ENCODE measurements at regions not wholly inside any gene's neighbourhood (a gene's known extent, or its start where the extent isn't known, plus 50 kb on each side); places are given as distances from the start of the nearest gene placed in this dataset.
A peak's percentile ranks its signal among the peaks of the same experiment; 100 is the strongest.

DNA sequence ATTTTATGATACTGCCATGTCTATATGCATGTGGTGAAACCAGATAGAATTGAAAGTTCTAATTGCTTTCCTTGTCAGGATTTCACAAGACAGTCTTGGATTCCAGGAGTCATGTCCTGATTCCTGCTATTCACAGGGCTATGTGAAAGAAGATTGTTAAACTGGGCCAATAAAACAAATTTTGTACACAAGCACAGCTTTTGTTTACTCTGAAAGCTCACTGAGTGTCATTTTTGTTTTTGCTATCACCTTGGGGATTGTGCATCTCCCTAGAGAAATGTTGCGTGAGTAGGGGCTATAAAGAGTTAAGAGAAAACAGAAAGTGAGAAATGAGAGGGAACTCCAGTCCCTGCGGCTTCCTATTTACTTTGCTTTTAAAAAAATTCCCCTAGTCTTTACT is 627.5 kb downstream of the PKHD1 start:
- no peak for DNase-seq (ENCODE audit: low spot score, unreplicated experiment)
- H3K27me3 Mint-ChIP-seq = peaks cover 3% of the 10 kb centered on the region
- H3K36me3 Mint-ChIP-seq (ENCODE audit: insufficient read depth) = no peaks in the 10 kb centered on the region
- H3K9me3 Mint-ChIP-seq (ENCODE audit: low read depth) = no peaks in the 10 kb centered on the region
- H3K4me3 Mint-ChIP-seq (ENCODE audit: low read depth) = no peak overlapping the region
- TF ChIP-seq, protein P1, sequence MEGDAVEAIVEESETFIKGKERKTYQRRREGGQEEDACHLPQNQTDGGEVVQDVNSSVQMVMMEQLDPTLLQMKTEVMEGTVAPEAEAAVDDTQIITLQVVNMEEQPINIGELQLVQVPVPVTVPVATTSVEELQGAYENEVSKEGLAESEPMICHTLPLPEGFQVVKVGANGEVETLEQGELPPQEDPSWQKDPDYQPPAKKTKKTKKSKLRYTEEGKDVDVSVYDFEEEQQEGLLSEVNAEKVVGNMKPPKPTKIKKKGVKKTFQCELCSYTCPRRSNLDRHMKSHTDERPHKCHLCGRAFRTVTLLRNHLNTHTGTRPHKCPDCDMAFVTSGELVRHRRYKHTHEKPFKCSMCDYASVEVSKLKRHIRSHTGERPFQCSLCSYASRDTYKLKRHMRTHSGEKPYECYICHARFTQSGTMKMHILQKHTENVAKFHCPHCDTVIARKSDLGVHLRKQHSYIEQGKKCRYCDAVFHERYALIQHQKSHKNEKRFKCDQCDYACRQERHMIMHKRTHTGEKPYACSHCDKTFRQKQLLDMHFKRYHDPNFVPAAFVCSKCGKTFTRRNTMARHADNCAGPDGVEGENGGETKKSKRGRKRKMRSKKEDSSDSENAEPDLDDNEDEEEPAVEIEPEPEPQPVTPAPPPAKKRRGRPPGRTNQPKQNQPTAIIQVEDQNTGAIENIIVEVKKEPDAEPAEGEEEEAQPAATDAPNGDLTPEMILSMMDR (IDR thresholded peaks at IDR 0.05; ENCODE audit: unreplicated experiment) = no peak
- H3K4me1 Mint-ChIP-seq (ENCODE audit: low read depth) = peaks cover 2% of the 10 kb centered on the region
- no peak overlapping the region for H3K27ac Mint-ChIP-seq

DNA sequence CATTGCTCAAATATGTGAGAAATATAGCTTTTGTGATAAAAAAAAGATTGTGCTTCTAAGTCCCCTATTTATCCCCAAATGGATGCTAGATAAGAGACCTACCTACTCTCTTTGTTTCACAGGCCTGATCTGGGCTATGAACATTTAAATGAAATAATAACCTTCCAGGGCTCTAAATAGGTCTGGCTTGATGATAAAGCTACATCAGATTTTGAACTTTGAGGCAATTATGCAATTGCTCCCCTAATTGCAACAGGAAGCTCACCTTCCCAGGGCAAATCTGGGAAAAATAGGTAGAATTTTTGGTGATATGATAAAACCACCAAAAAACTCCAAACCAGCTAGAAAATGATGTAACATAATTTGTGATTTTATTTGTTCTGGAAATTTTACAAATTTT is 624.5 kb downstream of the PKHD1 start:
- Mint-ChIP-seq H3K4me1 (ENCODE audit: low read depth) (peaks cover 11% of the 10 kb centered on the region), H3K9me3 (ENCODE audit: low read depth) (no peaks in the 10 kb centered on the region), H3K27ac (no peak overlapping the region), H3K4me3 (ENCODE audit: low read depth) (no peak overlapping the region), H3K27me3 (peaks cover 3% of the 10 kb centered on the region), H3K36me3 (ENCODE audit: insufficient read depth) (no peaks in the 10 kb centered on the region)
- TF ChIP-seq, protein P1 (IDR thresholded peaks at IDR 0.05; ENCODE audit: unreplicated experiment) = no peak
- DNase-seq (ENCODE audit: low spot score, unreplicated experiment) = no peak

DNA sequence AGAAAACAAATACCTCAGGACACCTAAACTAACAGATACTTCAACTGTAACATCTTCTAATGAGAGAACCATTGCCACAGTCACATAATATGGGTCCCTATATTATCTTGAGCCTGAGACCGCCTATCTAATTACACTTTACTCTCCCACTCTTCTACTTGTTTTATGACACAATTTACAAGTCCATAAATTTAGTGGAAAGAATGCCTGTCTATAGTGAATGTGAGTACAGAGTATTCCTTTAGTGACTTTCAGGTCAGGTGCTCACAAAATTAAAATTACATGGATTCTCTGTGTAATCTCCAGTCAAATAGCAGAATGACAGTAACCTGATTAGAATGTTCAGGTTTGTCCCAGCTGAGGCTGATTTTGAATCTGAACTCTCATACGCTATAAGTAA is 624.1 kb downstream of the PKHD1 start:
- TF ChIP-seq, protein P1 (IDR thresholded peaks at IDR 0.05; ENCODE audit: unreplicated experiment) = no peak
- Mint-ChIP-seq H3K4me1 (ENCODE audit: low read depth) (peaks cover 13% of the 10 kb centered on the region), H3K9me3 (ENCODE audit: low read depth) (no peaks in the 10 kb centered on the region), H3K27ac (no peak overlapping the region), H3K4me3 (ENCODE audit: low read depth) (no peak overlapping the region), H3K27me3 (peaks cover 3% of the 10 kb centered on the region), H3K36me3 (ENCODE audit: insufficient read depth) (no peaks in the 10 kb centered on the region)
- DNase-seq (ENCODE audit: low spot score, unreplicated experiment) = no peak

DNA sequence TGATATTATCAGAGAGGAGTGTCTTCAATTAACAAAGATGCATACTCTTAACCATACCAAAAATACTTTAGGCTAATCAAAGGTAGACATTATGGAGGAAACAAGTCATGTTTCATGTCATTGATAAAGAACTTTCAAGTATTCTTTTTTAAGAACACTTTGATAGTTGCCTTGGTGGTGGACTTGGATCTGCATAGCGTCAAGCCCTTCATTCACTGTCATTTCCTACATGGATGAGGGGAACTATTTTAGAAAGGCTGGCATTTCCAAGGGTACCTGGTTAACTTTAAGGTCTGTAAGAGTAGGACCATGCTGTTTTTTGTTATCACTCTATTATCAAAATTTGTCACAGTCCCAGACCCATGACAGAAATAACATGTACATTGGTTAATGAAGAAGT is 622.5 kb downstream of the PKHD1 start:
- TF ChIP-seq, protein P1 (IDR thresholded peaks at IDR 0.05; ENCODE audit: unreplicated experiment) = no peak
- Mint-ChIP-seq H3K27ac (no peak overlapping the region), H3K36me3 (ENCODE audit: insufficient read depth) (no peaks in the 10 kb centered on the region), H3K4me3 (ENCODE audit: low read depth) (no peak overlapping the region), H3K27me3 (peaks cover 3% of the 10 kb centered on the region), H3K9me3 (ENCODE audit: low read depth) (no peaks in the 10 kb centered on the region), H3K4me1 (ENCODE audit: low read depth) (peaks cover 17% of the 10 kb centered on the region)
- DNase-seq (ENCODE audit: low spot score, unreplicated experiment) = no peak

DNA sequence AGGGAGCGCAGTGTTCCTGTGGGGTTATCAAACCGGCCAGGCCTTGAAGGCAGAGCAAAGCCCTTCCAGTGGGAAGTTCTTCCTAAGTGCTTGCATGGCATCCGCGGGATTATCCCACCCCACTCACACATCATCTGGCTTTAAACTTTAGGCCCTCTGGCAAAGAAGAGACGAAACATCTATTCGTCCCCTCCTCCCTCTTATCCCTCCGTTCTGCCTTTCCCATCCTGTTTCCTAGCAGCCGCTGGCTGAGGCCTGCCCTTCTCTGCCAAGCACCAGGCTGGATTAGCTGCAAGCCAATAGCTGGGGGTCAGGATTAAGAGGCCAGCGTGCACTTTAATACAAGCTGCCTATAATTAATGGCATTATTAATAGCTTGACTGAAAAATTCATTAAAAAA is 621.0 kb downstream of the PKHD1 start:
- Mint-ChIP-seq H3K36me3 (ENCODE audit: insufficient read depth) (no peaks in the 10 kb centered on the region), H3K27me3 (no peaks in the 10 kb centered on the region), H3K9me3 (ENCODE audit: low read depth) (no peaks in the 10 kb centered on the region), H3K27ac (peak overlapping the region; percentile 21), H3K4me1 (ENCODE audit: low read depth) (peaks cover 17% of the 10 kb centered on the region), H3K4me3 (ENCODE audit: low read depth) (no peak overlapping the region)
- TF ChIP-seq, protein P1 (IDR thresholded peaks at IDR 0.05; ENCODE audit: unreplicated experiment) = no peak
- no peak for DNase-seq (ENCODE audit: low spot score, unreplicated experiment)
